DMS53 treated with DMSO at 0.1 percent for 48 hours (cell line): ENCODE measurements at regions not wholly inside any gene's neighbourhood (a gene's known extent, or its start where the extent isn't known, plus 50 kb on each side); places are given as distances from the start of the nearest gene placed in this dataset.
"Not testable (repeated sequence)": the region's sequence is repeated elsewhere in the genome, so short reads cannot be mapped to it uniquely, and the experiment has no call there.

Experiments
- DNase-seq: peaks from one replicate; lab custom pipeline; 2025; ENCODE audit not compliant: unreplicated experiment; lab: John Stamatoyannopoulos, UW

GRCh38 chr6:8642131-8642530 lies 206.8 kb upstream of the SLC35B3 start:
- no peak for DNase-seq

- DNase-seq: no peak
Observed at GRCh38 chr6:8639928-8640649, 204.7 kb upstream of the SLC35B3 start.

DNA sequence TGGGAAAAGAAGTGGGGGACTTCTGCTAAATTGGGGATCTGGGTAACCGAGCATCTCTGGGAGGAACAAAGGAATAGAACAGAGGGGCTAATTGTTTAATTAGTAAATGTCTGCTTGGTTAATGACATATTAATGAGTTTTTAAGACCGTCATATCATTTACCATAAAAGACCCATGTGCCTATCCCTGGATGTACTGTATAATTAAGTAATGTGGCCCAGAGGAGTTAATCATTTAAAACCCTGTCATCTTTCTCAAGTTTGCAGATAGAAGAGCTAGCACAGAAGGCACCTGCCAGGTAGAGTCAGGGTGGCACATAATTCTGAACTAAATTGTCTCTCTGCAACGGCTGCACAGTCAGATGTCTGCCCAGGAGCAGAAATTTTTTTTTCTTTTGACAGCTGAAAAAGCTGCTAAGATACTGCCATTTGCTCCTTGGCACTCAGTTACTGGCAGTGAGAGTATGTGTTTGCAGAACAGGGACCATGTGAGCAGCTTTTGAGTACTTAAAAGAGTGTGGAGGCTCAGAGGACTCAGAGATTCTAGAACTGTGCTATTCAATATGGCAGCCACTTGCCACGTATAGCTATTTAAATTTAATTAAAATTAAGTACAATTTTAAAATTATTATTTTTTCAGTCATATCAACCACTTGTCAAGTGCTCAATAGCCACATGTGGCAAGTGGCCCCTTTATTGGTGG lies 202.7 kb upstream of the SLC35B3 start:
- DNase-seq: no peak

DNA sequence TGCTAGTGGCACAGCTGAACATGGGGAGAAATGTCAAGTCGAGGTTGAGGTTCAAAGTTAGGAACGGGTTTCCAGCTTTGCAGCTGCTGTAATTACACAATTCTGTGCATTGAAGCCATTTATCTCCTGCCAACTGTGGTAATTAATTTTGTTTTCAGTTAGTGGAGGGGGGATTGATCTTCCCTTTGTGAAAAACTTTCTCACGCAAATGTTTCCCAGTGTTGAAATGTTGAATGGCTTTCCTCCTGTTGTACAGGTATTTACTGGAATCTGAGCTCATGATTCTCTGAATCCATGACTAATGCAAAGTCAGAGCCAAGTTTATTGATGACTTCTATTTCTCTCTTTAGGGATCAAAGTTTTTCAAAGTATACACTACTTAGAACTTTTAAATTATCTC lies 198.4 kb upstream of the SLC35B3 start:
- DNase-seq: no peak

- DNase-seq: no peak
Observed at GRCh38 chr6:8628736-8629135, 193.4 kb upstream of the SLC35B3 start.

DNA sequence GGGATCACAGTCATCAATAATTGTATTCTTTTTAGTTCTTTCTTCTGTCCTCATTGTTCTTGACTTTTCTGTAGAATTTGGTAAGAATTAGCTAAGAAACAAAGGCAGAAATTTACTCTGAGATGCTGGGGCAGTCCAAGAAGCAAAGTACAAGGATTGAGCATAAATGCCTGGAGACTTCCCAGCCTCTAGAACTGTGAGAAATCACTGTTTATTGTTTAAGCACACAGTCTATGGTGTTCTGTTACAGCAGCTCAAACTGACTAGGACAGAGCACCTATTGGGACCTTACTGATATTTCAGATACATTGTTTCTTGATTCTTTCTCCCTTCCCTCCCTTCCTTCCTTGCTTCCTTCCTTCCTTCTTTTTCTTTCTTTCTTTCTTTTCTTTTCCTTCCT lies 192.7 kb upstream of the SLC35B3 start:
- DNase-seq: no peak

GRCh38 chr6:8627085-8627861 lies 191.9 kb upstream of the SLC35B3 start:
- DNase-seq: no peak

DNA sequence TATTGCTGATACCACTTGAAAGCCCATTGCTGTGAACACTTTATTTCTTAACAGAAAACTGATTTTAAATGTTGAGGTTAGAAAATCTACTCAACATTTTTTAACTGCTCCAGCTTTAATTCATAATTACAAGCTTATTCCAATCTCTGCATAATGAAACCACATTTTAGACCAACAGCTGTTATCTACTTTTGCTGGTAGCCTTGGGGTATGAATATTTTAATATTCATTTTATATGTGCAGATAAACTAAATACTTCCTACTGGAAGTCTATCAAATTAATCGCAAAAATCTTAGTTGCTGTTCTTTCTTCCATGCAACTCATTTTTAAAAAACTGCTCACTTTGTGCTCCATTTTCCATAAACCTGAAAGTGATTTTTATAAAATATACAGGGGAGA lies 189.3 kb upstream of the SLC35B3 start:
- DNase-seq: no peak

- no peak for DNase-seq
Observed at GRCh38 chr6:8623441-8623840, 188.1 kb upstream of the SLC35B3 start.

DNA sequence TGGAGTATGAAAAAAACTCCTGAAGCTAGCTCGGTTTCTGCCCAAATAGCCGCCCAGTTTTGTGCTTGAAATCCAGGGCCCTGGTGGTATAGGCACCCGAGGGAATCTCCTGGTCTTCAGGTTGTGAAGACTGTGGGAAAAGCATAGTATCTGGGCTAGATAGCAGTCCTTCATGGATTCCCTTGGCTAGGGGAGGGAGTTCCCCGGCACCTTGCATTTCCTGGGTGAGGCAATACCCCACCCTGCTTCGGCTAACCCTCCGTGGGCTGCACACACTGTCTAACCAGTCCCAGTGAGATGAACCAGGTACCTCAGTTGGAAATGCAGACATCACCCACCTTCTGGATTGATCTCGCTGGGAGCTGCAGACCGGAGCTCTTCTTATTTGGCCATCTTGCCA lies 184.5 kb upstream of the SLC35B3 start:
- no peak for DNase-seq

DNA sequence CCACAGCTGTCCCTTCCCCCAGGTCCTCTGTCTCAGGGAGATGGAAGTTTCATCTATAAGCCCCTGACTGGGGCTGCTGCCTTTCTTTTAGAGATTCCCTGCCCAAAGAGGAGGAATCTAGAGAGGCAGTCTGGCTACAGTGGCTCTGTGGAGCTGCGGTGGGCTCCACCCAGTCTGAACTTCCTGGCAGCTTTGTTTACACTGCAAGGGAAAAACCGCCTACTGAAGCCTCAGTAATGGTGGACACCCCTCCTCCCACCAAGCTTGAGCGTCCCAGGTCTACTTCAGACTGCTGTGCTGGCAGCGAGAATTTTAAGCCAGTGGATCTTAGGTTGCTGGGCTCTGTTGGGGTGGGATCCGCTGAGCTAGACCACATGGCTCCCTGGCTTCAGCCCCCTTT lies 184.1 kb upstream of the SLC35B3 start:
- DNase-seq: not testable (repeated sequence)

GRCh38 chr6:8608737-8609136 lies 173.4 kb upstream of the SLC35B3 start:
- no peak for DNase-seq

GRCh38 chr6:8589941-8590729 lies 154.8 kb upstream of the SLC35B3 start:
- no peak for DNase-seq

GRCh38 chr6:8588176-8588575 lies 152.8 kb upstream of the SLC35B3 start:
- DNase-seq: no peak

DNA sequence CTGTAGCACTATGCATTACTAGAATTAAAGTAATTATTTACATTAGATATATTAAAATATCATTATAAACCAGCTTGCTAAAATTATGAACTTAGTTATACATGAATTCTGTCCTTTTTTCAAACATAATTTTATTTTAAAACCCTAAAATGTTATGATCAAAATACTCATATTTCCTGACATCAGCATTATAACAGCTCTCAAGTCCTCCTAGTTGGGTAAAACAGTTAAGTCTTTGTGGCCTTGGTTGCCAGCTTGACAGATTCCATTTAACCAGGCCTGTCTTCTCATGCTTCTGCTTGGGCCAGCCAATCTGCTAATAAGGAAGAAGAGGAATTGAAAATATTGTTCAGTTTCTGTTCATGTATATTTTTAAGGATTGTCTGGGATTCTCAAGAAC lies 147.9 kb upstream of the SLC35B3 start:
- DNase-seq: no peak

DNA sequence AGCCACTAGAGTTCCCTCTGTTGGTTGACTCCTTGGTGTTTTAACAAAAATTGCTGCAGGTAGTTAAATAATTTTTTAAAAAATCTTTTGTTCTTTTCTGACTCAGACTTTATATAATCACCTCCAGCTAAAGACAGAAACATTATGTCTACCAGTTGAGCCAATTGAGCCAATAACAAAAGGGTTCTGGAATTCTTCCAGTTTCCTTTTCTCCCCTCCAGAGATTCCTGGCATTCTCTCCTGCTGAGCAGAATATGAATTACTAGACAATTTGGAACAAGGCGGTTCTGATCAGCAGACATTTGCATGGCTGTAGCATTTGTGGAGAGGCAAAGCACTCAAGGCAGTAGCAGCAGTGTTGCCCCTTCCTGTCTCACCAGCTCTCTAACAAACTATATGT lies 144.0 kb upstream of the SLC35B3 start:
- no peak for DNase-seq

- no peak for DNase-seq
Observed at GRCh38 chr6:8578006-8578405, 142.7 kb upstream of the SLC35B3 start.

- no peak for DNase-seq
Observed at GRCh38 chr6:8574749-8575468, 139.6 kb upstream of the SLC35B3 start.

- DNase-seq: no peak
Observed at GRCh38 chr6:8574311-8574710, 139.0 kb upstream of the SLC35B3 start.

- DNase-seq: no peak
Observed at GRCh38 chr6:8570256-8570920, 135.0 kb upstream of the SLC35B3 start.
